OCI-LY1 (cell line): ENCODE measurements at regions not wholly inside any gene's neighbourhood (a gene's known extent, or its start where the extent isn't known, plus 50 kb on each side); places are given as distances from the start of the nearest gene placed in this dataset.

ENCODE experiments used
- H2AFZ ChIP-seq: fragments of 200-600 bp; sonication (generic), shearing (Covaris generic); 2 replicates; pipeline ENCODE4 v1.6.0; 2014; ENCODE audit warnings: antibody characterized with exemption, mild to moderate bottlenecking, low read length
- H3F3A ChIP-seq: fragments of 200-600 bp; sonication (generic), shearing (Covaris generic); 2 replicates; pipeline ENCODE4 v1.6.0; 2014; ENCODE audit warnings: mild to moderate bottlenecking, antibody characterized with exemption, low read length, moderate library complexity; ENCODE audit not compliant: insufficient read depth
- H3K27ac ChIP-seq: fragments of 200-600 bp; sonication (generic); 2 replicates; pipeline ENCODE4 v1.5.1; 2014; ENCODE audit warnings: low read length, mixed run types, mild to moderate bottlenecking, low read depth; ENCODE audit not compliant: poor library complexity, severe bottlenecking
- H3K27me3 ChIP-seq: fragments of 200-600 bp; sonication (generic); 2 replicates; pipeline ENCODE4 v1.6.0; 2014; ENCODE audit warnings: antibody characterized with exemption, mild to moderate bottlenecking, low read length, moderate library complexity; ENCODE audit not compliant: insufficient read depth
- H3K36me3 ChIP-seq: fragments of 200-600 bp; sonication (generic); 2 replicates; pipeline ENCODE4 v1.6.1; 2014; ENCODE audit warnings: mild to moderate bottlenecking, antibody characterized with exemption, low read length, moderate library complexity, mixed read lengths; ENCODE audit not compliant: insufficient read depth
- H3K4me1 ChIP-seq: fragments of 200-600 bp; sonication (generic); 2 replicates; pipeline ENCODE4 v1.5.1; 2014; ENCODE audit warnings: mild to moderate bottlenecking, low read length, moderate library complexity; ENCODE audit not compliant: insufficient read depth, severe bottlenecking
- H3K4me2 ChIP-seq: fragments of 200-600 bp; sonication (generic), shearing (Covaris generic); 2 replicates; pipeline ENCODE4 v1.6.1; 2014; ENCODE audit warnings: low read length
- H3K4me3 ChIP-seq: fragments of 200-600 bp; sonication (generic); 2 replicates; pipeline ENCODE4 v1.5.1; 2014; ENCODE audit warnings: low read length, low read depth, mild to moderate bottlenecking, mixed read lengths; ENCODE audit not compliant: poor library complexity, severe bottlenecking
- H3K79me2 ChIP-seq: fragments of 200-600 bp; shearing (Covaris generic); 2 replicates; pipeline ENCODE4 v1.6.1; 2016; ENCODE audit warnings: mixed run types, low read length, mixed read lengths; ENCODE audit not compliant: insufficient read depth
- H3K9ac ChIP-seq: fragments of 200-600 bp; sonication (generic), shearing (Covaris generic); 2 replicates; pipeline ENCODE4 v1.6.1; 2014; ENCODE audit warnings: mild to moderate bottlenecking, low read length, mixed read lengths
- H3K9me2 ChIP-seq: fragments of 200-600 bp; sonication (generic), shearing (Covaris generic); 2 replicates; pipeline ENCODE4 v1.6.1; 2014; ENCODE audit warnings: low read depth, mild to moderate bottlenecking, low read length, mixed read lengths
- H3K9me3 ChIP-seq: fragments of 200-600 bp; shearing (Covaris generic); 2 replicates; pipeline ENCODE4 v1.6.1; 2014; ENCODE audit warnings: low read length, mixed read lengths
- H4K20me1 ChIP-seq: fragments of 200-600 bp; sonication (generic), shearing (Covaris generic); 2 replicates; pipeline ENCODE4 v1.6.0; 2016; ENCODE audit warnings: mild to moderate bottlenecking, low read length; ENCODE audit not compliant: insufficient read depth
- CTCF ChIP-seq: fragments of 200-600 bp; sonication (generic), shearing (Covaris generic); IDR thresholded peaks from 2 replicates; pipeline ENCODE4 v1.5.1; 2017; ENCODE audit warnings: mild to moderate bottlenecking, antibody characterized with exemption, low read length, moderate library complexity, mixed read lengths
- EZH2 ChIP-seq: fragments of 200-600 bp; sonication (generic), shearing (Covaris generic); IDR thresholded peaks from 2 replicates; pipeline ENCODE4 v1.8.0; 2017; ENCODE audit warnings: borderline replicate concordance, mixed run types, mild to moderate bottlenecking, antibody characterized with exemption, low read length, moderate library complexity, mixed read lengths

- Histone ChIP-seq H4K20me1 (no peaks in the 10 kb centered on the region), H3K36me3 (no peaks in the 10 kb centered on the region), H3K27ac (no peak overlapping the region), H3K4me3 (no peak overlapping the region), H3K9me2 (no peaks in the 10 kb centered on the region), H3K9me3 (no peaks in the 10 kb centered on the region), H3F3A (no peaks in the 10 kb centered on the region), H3K9ac (no peak overlapping the region), H2AFZ (no peak overlapping the region), H3K79me2 (no peaks in the 10 kb centered on the region), H3K27me3 (no peaks in the 10 kb centered on the region), H3K4me1 (no peaks in the 10 kb centered on the region), H3K4me2 (no peak overlapping the region)
- TF ChIP-seq CTCF = no peak
- no peak for TF ChIP-seq EZH2
Measured at GRCh38 chr1:13994386-13994785, 294.4 kb downstream of the PRDM2 start.

DNA sequence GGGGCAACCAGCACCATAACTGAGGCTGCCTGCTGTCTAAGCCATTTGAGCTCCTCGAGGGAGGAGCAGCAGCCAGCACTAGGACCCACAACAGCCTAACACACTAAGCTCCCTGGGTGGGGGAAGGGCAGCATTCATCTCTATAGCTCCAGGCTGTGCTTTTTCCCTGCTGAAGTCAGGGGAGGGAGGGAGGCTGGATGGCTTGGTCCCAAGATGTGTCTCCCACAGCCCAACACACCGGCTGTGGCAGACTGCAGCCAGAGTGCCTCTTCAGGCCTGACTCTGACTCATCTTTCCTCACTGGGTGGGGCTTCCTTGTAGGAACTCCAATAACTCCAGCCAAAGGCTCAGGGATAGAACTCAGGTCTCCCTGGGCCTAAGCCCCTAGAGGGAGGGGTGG lies 296.3 kb downstream of the PRDM2 start:
- Histone ChIP-seq H3K4me3 (no peak overlapping the region), H3F3A (no peaks in the 10 kb centered on the region), H2AFZ (no peak overlapping the region), H3K79me2 (no peaks in the 10 kb centered on the region), H3K9ac (no peak overlapping the region), H3K4me1 (no peaks in the 10 kb centered on the region), H3K9me2 (no peaks in the 10 kb centered on the region), H3K27me3 (no peaks in the 10 kb centered on the region), H3K9me3 (no peaks in the 10 kb centered on the region), H4K20me1 (no peaks in the 10 kb centered on the region), H3K4me2 (no peak overlapping the region), H3K27ac (no peak overlapping the region), H3K36me3 (no peaks in the 10 kb centered on the region)
- no peak for TF ChIP-seq EZH2
- TF ChIP-seq CTCF = no peak

- Histone ChIP-seq H4K20me1 (no peaks in the 10 kb centered on the region), H3K4me2 (no peak overlapping the region), H3K9me3 (no peaks in the 10 kb centered on the region), H3K36me3 (no peaks in the 10 kb centered on the region), H3K4me3 (no peak overlapping the region), H3K79me2 (no peaks in the 10 kb centered on the region), H3K4me1 (no peaks in the 10 kb centered on the region), H3K9me2 (no peaks in the 10 kb centered on the region), H2AFZ (no peak overlapping the region), H3K27me3 (no peaks in the 10 kb centered on the region), H3K27ac (no peak overlapping the region), H3K9ac (no peak overlapping the region), H3F3A (no peaks in the 10 kb centered on the region)
- TF ChIP-seq EZH2 = no peak
- no peak for TF ChIP-seq CTCF
Measured at GRCh38 chr1:14003552-14003951, 303.6 kb downstream of the PRDM2 start.
